NCI-H345 treated with DMSO at 0.1 percent for 48 hours (cell line): ENCODE measurements at regions not wholly inside any gene's neighbourhood (a gene's known extent, or its start where the extent isn't known, plus 50 kb on each side); places are given as distances from the start of the nearest gene placed in this dataset.

Experiments
- DNase-seq: peaks from one replicate; lab custom pipeline; 2025; ENCODE audit not compliant: unreplicated experiment; lab: John Stamatoyannopoulos, UW

DNA sequence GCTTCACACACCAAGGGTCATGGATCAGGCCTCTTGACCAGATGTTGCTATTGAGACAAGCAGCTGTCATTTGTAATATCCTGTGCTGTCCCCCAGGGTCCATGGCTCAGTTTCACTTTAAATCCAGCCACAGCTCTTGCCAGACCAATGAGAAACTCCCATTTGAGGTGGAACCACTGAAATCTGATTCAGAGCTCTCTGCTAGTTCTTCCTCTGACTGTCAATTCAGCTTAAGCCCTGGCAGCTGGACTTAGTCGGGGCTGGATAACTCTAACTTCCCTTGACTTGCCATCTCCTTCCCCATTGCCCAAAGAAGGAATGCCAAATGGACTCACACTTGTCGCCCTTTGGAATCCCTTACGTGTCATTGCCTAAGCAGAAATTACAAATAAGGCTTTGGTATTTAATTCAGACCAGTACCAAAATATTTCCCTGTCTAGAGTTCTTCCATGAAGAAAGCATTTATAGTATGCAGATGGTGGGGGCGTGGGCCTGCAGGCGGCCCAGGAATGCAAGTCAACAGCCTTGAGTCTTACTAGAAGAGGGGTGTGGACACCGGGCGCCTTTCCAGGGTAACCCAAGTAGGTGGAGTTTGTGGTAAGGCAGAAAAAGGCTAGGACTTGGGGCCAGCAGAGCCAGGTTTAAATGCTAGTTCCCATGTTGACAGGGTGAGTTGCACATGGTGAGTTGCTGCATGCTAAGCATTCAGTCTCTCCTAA is 96.9 kb upstream of the TMPO start:
- DNase-seq, result no peak

DNA sequence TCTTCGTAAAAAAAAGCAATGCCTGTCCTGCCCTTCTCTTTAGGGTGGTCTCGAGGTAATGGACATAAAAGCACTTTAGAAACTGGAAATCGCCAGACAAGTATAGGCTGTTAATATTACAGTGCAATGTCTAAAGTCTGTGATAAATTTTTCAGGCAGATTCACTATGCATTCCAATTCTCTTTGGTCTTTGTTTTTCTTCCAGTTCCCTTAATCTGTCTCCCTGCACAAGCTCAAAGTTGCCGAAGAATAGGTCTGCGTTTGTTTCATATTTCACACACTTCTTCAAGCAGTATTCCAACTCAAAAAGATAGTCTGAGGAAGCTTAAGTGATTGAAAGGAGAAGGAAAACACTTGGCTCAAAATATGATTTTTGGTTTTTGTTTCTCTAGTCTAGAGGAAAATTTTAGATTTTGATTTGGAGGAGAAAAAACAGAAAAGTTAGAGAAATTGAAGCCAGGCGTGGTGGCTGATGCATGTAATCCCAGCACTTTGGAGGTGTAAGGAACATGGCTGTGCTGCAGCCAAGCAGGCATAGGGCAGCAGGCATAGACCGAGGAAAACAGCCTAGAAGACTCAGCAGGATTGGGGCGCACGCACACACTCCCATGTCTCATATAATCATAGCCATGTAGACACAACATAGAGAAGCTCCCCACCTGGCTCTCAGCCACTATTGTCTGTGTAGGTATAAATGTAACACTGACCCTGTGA is 96.2 kb upstream of the TMPO start:
- no peak for DNase-seq

DNA sequence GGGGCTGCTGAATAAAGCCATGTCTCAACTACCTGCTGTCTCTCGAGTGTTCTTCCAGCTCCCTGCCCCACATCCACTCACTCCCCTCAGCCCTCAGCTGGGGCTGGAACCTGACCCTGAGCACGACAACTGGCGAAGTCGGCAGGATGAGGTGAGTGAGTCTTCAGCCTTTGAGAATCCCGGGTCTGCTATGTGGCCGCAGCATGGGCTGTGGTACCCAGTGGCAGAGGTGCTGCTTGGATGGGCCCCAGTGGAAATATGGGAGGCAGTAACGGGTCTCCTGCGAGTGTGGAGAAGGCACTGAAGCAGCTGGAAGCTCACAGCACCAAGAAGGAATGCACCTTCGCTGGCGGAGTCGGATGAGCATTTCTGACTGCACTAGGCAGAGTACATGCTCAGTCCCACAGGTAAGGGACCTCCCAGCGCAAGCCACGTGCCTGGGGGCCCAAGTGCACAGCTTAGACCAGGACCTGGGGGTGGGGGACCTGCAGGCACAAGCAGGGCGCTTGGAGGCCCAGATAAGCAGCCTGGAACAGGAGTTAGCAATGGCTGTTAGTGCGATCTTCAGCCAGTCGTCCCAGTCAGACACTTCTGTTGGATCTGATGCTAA is 95.5 kb upstream of the TMPO start:
- no peak for DNase-seq

DNA sequence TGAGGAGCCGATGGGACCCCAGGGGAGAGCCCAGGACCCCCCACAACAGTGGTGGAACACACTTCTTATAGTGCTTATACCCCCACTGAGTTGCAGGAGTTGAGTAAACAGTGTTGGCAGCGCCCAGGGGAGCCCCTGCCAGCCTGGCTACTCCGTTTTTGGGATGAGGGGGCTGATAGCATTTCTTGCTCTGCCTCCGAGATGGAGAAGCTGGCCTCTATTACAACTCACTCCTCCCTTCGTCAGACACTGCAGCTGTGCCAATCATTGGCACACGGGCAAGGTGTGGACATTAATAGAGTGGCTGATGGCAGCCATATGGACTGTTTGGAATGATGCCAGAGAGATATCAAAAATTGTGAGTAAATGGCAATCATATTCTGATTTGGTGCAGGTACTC is 94.9 kb upstream of the TMPO start:
- no peak for DNase-seq

DNA sequence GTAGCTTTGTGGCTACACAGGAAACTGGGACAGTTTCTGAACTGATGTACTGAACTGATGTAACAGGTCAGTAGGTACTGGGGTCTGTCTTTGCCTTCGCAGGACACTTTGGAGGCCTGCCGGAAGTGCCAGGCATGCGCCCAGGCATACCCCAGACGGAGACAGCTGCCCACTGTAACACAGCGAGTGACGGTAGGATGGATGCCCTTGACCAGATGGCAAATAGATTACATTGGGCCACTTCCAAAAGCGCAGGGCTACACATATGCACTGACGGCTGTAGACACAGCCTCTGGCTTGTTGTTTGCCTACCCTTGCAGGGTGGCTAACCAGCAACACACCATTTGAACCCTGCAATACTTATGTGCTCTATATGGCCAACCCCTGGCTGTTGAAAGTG is 94.1 kb upstream of the TMPO start:
- no peak for DNase-seq

DNA sequence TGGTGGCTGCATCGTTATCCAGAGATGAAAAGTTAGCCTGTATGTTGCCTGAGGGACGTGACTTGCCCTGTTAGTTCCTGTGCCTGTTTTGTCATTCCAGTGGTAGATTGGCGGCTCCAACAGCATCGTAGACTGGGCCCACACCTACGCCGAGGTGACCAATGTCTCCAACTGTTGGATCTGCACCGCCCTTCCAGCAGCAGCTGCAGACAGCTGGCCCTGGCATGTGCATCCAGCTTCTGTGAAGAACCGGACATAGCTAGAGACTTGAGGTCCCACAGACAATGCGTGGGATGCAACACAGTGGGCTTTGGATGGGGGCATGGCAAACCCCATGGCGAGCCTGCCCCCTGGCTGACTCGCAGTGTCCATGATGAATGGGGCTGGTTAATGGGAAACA is 93.0 kb upstream of the TMPO start:
- DNase-seq, result no peak

DNA sequence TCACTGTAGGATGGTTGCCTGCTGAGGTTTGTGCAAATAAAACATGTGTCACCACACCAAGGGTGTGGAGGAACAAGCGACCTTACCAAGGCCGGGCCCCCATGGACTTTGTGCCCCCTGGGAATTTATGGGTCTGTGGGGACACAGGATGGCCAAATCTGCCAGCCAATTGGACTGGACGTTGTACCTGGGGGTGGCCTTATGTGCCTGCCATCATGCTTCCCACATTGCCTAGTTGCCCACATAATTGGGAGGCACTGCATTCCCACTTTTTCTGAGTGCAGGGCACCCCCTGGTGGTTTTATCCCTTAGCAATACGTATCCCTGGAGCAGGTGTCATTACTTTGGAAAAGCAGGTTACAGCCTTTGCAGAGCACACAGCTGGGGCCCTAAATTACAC is 92.6 kb upstream of the TMPO start:
- no peak for DNase-seq

DNA sequence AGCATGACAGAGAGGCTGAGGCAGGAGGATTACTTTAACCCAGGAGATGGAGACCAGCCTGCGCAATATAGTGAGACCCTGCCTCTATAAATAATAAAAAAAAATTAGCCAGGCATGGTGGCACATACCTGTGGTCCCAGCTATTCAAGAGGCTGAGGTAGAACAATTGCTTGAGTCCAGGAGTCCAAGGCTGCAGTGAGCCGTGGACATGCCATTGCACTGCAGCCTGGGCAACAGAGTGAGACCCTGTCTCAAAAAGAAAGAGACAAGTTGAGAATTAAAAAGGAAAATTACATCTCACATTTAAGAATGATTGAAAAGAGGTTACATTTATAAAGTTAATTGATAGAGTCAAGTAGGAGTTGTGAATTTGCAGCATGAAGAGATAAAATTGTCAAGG is 91.4 kb upstream of the TMPO start:
- DNase-seq, result no peak

DNA sequence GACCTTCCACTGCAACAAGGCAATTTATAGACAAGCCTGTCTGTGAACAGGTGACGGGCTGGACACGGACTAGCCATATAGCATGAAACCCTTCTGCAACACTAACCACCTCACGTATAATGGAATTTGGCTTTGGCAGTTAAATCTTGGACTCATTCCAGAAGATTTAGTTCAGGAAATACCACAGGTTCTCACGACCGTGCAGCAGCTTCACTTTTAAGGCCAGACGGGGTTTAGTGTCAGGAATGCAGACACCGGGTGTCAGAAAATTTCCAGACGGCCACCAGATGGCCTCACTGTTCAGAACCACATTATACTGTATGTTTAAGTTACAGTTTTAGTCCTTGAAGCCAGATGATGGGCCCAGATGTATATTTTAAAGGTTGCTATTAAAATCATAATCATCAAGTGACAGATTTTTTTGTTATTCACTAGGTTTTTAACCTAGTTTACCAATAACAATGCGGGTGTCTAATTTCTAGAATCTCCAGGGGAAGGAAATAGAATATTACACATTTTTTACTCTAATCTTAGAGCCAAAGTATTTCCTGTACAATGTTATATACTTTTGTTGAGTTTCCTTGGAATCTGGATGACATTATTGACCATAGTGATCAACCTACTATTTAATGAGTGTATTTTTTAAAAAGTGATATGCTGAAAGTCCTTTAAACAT is 90.5 kb upstream of the TMPO start:
- DNase-seq, result peak; percentile 42

DNA sequence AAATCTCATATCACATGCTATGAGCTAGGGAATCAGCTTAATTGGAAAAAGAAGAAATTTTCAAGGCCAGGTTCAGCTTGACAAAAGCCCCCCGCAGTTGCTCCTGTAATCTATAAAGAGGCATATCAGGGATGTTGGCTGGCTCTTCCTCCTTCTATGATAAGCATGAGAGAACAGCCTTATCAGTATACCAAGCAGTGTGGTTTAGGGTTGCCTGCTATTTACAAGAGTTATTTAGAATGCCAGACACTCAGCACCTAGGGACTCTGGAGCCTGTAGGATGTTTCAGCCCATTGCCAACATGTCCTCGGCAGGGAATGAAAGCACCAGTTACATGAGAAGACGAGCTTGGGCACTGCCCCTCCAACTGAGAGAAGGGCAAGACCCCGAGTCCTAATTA is 89.5 kb upstream of the TMPO start:
- no peak for DNase-seq

DNA sequence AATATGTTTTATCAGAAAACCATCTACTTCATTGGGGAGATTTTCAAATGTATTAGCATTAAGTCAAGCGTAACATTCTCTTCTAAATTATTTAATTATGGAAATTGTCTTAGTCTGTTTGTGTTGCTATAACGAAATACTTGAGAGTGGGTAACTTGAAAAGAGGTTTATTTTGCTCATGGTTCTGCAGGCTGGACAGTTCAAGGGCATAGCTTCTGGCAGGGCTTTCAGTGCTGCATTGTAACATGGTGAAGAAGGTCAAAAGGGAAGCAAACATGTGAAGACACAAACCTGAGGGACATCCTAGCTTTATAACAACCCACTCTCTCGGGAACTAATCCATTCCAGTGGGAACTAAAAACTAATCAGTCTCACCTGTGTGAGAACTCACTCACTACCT is 84.3 kb upstream of the TMPO start:
- DNase-seq, result no peak

DNA sequence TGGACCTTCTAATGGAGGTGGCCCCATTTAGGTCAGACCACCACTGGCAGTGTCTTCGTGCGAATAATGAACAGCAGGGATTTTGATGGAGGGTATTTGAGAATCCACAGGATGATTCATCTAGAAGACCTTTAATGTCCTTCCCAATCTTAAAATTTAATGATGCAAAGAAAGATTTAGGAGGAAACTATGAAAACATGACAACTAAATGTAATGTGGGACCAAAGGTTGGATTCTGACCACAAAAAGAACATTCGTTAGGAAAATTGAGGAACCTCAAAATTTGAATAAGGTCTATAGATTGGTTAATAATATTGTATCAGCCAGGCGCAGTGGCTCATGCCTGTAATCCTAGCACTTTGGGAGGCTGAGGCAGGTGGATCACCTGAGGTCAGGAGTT is 78.2 kb upstream of the TMPO start:
- DNase-seq, result no peak

DNA sequence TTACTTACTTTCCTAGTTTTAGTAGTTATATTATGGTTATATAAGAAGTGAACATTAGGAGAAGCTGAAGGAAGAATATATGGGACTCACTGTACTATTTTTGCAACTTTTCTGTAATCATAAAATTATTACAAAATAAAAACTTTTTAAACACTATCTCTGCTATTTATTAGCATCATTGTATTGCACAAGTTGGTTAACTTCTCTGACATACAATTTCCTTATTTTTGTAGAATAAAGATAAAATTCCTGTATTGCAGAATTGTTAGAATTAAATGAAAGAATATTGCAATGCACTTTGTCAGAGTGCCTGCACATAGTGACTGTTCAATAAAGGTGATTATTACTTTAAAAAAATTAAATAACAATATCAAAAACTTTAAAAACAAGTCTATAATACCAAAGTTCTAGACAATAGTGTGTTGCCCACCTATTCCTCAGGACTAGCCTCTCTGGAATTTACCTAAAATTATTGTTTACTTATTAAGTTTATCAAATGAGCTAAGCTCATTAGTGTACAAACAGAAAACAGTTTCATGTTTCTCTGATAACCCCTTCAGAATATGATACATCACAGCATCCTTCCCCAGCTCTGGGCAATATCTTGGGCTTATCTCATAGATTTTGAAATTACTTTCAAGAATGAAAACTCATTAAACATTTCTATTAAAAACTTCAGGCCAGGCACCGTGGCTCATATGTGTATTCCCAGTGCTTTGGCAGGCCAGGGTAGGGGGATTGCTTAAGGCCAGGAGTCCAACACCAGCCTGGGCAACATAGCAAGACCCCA is 77.4 kb upstream of the TMPO start:
- DNase-seq, result no peak

DNA sequence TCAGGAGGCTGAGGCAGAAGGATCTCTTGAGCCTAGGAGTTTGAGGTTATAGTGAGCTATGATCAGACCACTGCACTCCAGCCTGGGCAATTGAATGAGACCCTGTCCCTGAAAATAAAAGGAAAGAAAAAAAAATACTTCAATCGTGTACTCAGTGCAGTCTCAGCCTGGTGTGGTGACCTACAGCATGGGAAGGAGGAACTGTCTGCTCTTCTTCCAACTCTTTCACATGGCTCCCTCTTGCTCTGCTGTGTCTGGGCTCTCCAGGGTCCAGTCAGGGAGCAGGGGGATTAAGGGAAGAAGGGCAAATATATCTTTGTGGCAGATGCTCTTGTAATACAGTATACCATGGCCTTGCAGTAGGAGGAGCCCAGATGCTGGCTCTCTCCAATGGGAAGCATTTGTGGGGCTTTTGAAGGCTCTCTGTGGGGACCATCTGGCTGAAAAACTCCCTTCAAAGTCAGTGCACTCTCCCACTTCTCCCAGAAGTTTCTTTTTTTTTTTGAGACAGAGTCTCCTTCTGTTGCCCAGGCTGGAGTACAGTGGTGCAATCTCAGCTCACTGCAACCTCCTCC is 76.6 kb upstream of the TMPO start:
- no peak for DNase-seq

DNA sequence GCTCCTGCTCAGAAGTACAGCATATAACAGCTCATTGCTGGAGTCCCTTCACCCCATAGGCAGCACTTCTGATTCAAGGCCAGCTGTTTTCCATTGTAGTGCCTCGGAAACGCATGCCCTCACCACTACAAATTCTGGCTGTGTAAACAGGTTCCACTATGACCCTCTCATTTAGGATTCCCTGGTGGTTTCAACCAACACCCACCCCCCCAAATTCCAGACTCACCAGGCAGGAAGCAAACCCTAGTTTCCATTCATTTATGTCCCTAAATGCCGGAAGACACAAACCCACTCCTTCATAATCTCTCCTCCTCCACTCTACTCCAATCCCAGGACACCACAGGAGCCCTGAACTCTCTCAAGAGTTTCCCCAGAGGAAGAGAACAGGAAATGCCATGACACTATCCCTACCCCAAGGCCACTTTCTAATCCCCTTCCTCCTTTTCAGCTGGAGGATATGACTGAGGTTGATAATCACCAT is 75.9 kb upstream of the TMPO start:
- no peak for DNase-seq

DNA sequence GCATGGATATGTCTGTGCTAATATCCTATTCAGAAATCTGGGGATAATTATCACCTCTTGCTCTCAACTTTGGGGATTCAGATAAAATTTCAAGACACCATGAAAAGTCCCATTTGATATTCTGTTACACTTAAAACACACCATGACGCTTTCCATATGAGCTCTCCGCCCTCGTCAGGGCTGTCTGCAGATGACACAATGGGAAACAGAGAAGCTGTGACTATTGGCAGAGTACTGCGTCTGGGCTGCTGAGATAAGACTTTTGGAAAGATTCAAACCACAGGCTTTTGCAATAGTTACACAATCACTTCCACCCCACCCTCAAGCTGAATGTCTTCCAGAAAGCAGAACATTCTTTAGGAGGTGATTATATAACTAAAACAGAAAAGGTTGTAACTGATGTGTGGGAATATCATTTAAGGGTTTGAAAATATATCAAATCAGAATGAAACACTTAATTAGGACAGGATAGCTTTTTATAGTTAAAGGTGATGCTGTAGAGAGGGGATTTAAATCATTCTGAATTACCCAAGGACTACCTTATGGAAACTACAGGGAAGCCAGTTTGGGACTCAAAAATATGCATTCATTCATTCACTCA is 75.3 kb upstream of the TMPO start:
- no peak for DNase-seq

DNA sequence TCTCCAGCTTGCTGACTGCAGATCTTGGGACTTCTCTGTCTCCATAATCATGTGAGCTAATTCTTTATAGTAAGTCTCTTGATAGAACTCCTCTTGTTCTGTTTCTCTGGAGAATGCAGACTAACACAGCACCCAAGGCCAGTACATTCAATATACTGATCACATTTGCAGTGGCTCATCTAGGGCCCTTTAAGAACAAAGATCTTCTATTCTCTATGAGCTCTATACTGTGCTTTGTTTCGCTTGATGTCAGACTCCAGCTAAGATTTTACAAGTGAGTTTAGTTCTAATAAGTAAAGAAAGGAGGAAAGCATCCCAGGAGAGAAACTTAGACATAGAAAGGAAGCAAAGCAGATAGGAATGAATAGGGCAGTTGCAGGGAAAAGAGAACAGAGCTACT is 69.3 kb upstream of the TMPO start:
- DNase-seq, result no peak

DNA sequence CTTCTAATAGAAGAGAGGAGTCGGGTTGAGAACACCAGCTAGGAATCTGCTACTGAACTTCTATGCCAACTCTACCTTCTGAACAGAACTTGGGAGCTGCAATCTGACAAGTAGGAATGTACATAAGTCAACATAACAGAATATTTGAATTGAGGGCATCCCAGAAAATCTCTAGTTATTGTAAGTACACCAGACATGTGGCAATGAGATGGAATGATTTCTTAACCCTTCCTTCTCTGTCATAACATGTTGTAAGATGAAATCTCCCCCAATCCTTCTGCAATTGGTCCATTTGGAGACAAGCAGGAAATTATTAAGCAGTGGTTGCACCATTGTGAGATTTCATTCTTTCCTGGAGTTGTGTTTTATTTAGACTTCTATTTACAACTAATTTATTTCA is 68.7 kb upstream of the TMPO start:
- no peak for DNase-seq

DNA sequence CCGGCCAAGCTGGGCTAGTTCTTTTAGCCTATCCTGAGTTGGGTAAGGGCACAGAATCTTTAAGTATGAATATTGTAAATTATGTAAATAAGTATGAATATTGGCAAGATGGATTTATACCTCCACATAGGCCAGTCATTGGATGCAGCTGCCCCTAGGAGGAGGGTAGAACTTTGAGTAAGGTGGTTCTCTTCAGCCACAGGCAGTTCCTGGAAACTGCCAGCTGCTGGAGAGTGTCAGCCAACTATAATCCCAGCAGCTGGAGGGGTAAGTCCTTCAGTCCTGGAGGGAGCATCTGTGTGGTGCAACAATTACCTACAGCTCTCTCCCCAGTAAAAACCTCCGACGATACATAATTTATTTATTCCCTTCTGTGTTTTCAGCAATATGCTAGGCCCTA is 65.8 kb upstream of the TMPO start:
- no peak for DNase-seq

DNA sequence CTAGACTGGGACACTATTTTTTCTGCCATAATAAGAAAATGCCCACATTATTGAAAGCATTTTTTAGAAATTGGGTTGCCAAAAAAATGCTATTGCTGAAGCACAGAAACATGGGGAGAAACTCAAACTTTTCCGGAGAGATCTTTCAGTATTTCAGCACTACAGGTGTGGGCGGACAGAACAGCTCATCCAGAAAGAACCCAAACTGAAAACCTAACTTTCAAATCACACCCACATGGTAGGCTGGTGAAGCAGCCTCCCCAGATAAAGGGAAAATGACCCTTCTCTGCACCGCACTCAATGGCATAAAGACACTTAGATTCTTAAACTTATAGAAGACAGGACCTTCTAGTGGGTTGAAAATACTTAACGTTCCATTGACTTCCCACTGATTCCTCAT is 62.3 kb upstream of the TMPO start:
- no peak for DNase-seq
